ENCODE measurements at regions not wholly inside any gene's neighbourhood (a gene's known extent, or its start where the extent isn't known, plus 50 kb on each side); places are given as distances from the start of the nearest gene placed in this dataset.
A peak's percentile ranks its signal among the peaks of the same experiment; 100 is the strongest.

DNA sequence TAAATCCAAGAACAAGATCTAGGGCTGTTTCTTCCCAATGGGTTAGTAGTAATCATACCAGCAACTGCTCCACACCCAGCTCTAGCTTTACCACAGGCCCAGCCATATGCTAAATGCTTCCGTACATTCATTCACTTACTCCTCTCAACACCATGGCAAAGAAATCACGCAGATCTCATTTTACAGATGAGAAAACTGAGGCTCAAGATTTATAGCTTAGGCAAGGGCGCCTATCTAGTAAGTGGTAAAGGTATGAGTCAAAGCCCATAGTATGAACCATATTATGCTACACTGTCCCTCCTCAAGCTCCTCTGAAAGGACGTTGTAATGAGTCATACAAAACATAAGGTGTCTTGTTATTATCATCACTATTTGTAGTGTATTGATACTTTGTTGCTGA, 82.2 kb downstream of the NIBAN1 start:
- POLR2A ChIA-PET (ENCODE audit: low non-redundant PET), result no interaction called here
- TF ChIP-seq, protein P1, sequence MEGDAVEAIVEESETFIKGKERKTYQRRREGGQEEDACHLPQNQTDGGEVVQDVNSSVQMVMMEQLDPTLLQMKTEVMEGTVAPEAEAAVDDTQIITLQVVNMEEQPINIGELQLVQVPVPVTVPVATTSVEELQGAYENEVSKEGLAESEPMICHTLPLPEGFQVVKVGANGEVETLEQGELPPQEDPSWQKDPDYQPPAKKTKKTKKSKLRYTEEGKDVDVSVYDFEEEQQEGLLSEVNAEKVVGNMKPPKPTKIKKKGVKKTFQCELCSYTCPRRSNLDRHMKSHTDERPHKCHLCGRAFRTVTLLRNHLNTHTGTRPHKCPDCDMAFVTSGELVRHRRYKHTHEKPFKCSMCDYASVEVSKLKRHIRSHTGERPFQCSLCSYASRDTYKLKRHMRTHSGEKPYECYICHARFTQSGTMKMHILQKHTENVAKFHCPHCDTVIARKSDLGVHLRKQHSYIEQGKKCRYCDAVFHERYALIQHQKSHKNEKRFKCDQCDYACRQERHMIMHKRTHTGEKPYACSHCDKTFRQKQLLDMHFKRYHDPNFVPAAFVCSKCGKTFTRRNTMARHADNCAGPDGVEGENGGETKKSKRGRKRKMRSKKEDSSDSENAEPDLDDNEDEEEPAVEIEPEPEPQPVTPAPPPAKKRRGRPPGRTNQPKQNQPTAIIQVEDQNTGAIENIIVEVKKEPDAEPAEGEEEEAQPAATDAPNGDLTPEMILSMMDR (conservative IDR thresholded peaks at IDR 0.05; ENCODE audit: low read depth), result no peak
- H3K27ac ChIP-seq, result no peak overlapping the region
- no peak for DNase-seq (ENCODE audit: low spot score)
- CTCF ChIA-PET, result interaction anchor here (1.1 kb wide), 1 partner anchor 123 kb away, joined by 10 read pairs; no protein-coding TSS in a partner anchor

DNA sequence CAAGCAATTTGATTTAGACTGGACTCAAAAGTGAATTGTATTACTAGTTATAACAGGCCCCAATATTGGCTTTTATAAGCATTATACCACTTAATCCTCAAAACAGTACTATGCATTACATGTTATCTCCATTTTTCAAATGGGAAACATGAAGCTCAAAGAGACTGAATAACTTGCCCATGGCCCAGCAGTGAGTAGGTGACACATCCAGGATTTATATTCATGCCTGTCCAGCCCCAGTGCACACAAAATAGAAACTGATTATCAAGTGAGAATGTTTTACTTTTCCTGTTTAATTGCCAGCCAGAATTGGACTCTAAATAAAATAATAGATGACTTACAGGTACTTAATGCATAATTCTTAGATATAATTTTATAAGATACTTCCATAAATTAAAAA, 82.9 kb downstream of the NIBAN1 start:
- CTCF ChIA-PET, result no interaction called here
- TF ChIP-seq, protein P1 (conservative IDR thresholded peaks at IDR 0.05; ENCODE audit: low read depth), result no peak
- POLR2A ChIA-PET (ENCODE audit: low non-redundant PET), result no interaction called here
- no peak overlapping the region for H3K27ac ChIP-seq
- no peak for DNase-seq (ENCODE audit: low spot score)

DNA sequence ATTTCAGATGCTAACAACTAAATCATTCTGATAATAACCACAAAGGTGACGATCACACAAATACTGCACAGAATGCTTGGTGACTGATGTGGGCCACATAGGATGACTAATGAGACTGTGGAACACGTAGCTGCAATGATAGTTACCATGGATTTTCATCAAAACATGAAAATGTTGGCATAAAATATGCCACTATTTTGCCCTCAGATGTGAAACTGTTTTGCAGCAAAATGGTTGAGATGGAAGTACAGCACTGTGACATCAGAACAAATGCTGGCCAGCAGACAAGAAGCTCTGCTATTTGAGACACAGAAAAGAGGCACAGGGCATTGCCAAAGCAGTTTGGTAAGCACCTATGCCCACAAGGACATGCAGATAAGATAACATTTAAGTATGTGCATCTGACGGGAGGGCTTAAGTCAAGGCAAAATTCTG, 83.8 kb downstream of the NIBAN1 start:
- no peak for DNase-seq (ENCODE audit: low spot score)
- TF ChIP-seq, protein P1 (conservative IDR thresholded peaks at IDR 0.05; ENCODE audit: low read depth), result no peak
- ChIA-PET POLR2A (ENCODE audit: low non-redundant PET) (no interaction called here), CTCF (interaction anchor here (0.6 kb wide), 1 partner anchor 89 kb away, joined by 4 read pairs; no protein-coding TSS in a partner anchor)
- H3K27ac ChIP-seq, result no peak overlapping the region

DNA sequence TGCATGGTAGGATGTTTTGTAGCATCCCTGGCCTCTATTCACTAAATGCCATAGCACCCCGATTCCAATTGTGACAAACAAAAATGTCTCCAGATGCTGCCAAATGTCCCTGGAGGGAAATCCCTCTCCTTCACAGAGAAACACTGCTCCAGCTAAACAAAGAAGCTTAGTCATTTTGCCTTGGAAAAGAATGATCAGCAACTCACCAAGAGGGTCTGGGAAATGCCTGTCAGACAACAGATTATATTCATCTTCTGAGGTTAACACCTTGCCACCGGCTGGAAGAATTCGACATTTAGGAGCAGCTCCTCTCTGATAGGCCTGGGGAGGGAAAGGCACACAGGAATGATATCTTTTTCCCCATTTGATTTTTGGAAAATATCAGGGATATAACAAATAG, 84.4 kb downstream of the NIBAN1 start:
- DNase-seq (ENCODE audit: low spot score), result no peak
- TF ChIP-seq, protein P1 (conservative IDR thresholded peaks at IDR 0.05; ENCODE audit: low read depth), result no peak
- POLR2A ChIA-PET (ENCODE audit: low non-redundant PET), result no interaction called here
- CTCF ChIA-PET, result no interaction called here
- no peak overlapping the region for H3K27ac ChIP-seq

DNA sequence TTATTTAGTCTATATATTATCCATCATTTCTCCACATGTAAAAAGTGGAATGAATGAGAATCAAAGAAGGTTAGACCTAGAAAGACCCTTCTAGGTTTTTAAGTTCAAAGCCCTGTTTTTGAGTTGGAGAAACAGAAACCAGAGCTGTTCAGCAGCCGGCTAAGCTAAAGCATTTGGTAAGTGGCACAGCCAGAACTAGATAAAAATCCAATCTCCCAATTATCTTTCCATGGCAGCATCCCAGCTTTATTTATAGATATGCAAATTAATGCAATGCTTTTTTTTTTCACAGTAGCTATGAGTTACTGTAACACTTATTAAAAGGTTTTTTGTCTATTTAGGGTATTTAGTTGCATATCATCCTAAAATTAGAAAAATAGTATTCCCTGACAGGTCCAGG, 85.1 kb downstream of the NIBAN1 start:
- CTCF ChIA-PET, result no interaction called here
- POLR2A ChIA-PET (ENCODE audit: low non-redundant PET), result no interaction called here

DNA sequence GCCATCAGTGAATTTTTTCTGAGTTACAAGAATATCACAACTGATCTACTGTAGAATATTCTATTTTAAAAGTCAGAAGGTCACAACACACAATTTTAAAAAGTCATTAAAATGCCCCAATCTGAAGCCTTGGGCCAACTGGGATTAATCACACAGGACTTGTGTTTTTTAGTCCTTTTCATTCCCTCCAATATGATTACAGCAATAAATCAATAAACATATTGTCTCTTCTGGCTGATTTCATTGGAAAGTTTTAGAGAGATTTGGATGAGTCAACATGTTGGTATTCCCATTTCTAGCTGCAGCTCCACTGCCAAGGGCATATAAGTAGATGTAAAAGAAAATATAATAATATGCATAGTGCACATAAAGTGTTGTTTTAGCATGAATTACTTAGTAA, 85.8 kb downstream of the NIBAN1 start:
- no peak overlapping the region for H3K27ac ChIP-seq
- peak; percentile 43 for DNase-seq (ENCODE audit: low spot score)
- POLR2A ChIA-PET (ENCODE audit: low non-redundant PET), result no interaction called here
- TF ChIP-seq, protein P1 (conservative IDR thresholded peaks at IDR 0.05; ENCODE audit: low read depth), result no peak
- CTCF ChIA-PET, result no interaction called here

More for the DNA sequence above, 85.1 kb downstream of the NIBAN1 start:
- DNase-seq (ENCODE audit: low spot score), result no peak
- TF ChIP-seq, protein P1 (conservative IDR thresholded peaks at IDR 0.05; ENCODE audit: low read depth), result no peak
- H3K27ac ChIP-seq, result no peak overlapping the region
